NB4 (cell line): ENCODE measurements at regions not wholly inside any gene's neighbourhood (a gene's known extent, or its start where the extent isn't known, plus 50 kb on each side); places are given as distances from the start of the nearest gene placed in this dataset.

ENCODE experiments used
- DNase-seq: peaks from one replicate; pipeline ENCODE4 v3.0.0; 2010; ENCODE audit warnings: low read depth
- H3K4me3 ChIP-seq: one replicate; pipeline ENCODE4 v1.5.1; 2011; ENCODE audit warnings: mild to moderate bottlenecking, low read depth, low read length, moderate library complexity
- MYC ChIP-seq: IDR thresholded peaks from 2 replicates; pipeline ENCODE4 v1.6.1; 2011; ENCODE audit warnings: low read depth, low read length
- POLR2A ChIP-seq: IDR thresholded peaks from 2 replicates; pipeline ENCODE4 v1.6.1; 2011; ENCODE audit warnings: mild to moderate bottlenecking; ENCODE audit not compliant: insufficient read length; ENCODE audit errors: extremely low read depth
- TF ChIP-seq, protein P1 (sequence below): IDR thresholded peaks from 2 replicates; pipeline ENCODE4 v1.6.1; 2011; ENCODE audit warnings: low read depth, low read length
- TF ChIP-seq, protein P2 (sequence below): IDR thresholded peaks from one replicate; pipeline ENCODE4 v1.5.1; 2012; ENCODE audit warnings: low read depth, low read length

DNA sequence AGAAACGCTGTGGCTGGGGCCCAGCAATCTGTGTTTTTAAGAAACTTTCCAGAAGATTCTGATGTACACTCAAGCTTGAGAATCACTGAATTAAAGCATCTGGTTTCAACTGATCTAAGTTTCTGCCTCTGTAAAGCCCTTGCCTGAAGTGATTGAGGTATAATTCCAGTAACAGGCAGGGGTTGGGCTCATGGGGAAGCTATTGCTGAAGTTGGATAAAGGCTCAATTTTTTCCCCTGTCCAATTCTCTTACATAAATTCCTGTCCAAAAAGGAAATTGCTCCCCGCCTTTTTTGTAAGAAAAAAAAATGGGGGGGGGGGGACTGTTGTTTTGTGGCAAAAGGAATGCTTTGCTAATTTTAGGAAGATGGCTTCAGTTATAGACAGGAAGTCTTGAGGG lies 337.4 kb downstream of the NUAK1 start:
- TF ChIP-seq, protein P1, sequence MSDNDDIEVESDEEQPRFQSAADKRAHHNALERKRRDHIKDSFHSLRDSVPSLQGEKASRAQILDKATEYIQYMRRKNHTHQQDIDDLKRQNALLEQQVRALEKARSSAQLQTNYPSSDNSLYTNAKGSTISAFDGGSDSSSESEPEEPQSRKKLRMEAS, result no peak
- TF ChIP-seq POLR2A (no peak), MYC (no peak)
- TF ChIP-seq, protein P2, sequence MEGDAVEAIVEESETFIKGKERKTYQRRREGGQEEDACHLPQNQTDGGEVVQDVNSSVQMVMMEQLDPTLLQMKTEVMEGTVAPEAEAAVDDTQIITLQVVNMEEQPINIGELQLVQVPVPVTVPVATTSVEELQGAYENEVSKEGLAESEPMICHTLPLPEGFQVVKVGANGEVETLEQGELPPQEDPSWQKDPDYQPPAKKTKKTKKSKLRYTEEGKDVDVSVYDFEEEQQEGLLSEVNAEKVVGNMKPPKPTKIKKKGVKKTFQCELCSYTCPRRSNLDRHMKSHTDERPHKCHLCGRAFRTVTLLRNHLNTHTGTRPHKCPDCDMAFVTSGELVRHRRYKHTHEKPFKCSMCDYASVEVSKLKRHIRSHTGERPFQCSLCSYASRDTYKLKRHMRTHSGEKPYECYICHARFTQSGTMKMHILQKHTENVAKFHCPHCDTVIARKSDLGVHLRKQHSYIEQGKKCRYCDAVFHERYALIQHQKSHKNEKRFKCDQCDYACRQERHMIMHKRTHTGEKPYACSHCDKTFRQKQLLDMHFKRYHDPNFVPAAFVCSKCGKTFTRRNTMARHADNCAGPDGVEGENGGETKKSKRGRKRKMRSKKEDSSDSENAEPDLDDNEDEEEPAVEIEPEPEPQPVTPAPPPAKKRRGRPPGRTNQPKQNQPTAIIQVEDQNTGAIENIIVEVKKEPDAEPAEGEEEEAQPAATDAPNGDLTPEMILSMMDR, result no peak
- H3K4me3 ChIP-seq, result no peak overlapping the region
- DNase-seq, result no peak

DNA sequence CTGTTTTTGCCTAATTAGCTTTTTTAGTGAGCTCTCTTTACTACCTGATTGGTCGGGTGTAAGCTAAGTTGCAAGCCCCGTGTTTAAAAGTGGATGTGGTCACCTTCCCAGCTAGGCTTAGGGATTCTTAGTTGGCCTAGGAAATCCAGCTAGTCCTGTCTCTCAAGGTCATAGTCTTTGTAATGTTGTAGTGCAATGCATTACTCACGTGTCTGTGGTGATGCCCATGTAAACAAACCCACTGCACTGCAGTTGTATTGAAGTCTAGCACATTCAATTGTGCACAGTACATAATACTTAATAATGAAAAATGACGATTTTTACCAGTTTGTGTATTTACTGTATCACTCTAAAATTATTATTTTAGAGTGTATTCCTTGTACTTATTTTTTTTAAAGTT lies 335.5 kb downstream of the NUAK1 start:
- no peak for DNase-seq
- H3K4me3 ChIP-seq, result no peak overlapping the region
- no peak for TF ChIP-seq POLR2A
- TF ChIP-seq, protein P2, result no peak
- no peak for TF ChIP-seq MYC
- TF ChIP-seq, protein P1, result no peak

DNA sequence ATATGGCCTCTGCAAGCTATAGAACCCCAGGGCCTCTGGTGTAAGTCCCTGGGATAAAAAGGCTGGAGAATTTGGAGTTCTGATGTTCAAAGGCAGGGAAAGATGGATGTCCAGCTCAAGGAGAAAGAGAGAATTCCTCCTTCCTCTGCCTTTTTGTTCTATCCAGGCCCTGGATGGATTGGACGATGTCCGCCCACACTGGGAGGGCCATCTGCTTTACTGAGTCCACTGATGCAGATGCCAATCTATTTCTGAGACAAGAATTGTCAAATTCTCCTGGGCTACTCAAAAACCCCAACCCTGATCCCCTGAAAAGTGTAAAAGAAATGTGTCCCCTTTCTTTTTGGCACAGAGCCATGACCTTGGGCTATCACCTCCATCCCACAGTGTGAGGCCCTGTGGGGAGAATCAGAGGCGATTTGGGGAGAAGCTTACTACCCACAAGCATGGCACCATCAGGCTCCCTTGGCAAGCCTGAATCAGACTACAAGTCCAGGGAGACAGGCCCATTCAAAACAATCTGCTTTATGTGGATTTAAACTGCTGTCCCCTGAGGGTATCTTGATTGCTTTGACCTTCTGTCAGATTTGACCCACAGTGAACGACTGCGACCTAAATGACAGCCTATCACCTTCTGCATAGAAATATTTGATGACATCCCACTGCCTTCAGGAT lies 334.0 kb downstream of the NUAK1 start:
- H3K4me3 ChIP-seq, result no peak overlapping the region
- no peak for DNase-seq
- no peak for TF ChIP-seq MYC
- TF ChIP-seq POLR2A, result no peak
- TF ChIP-seq, protein P1, result no peak
- TF ChIP-seq, protein P2, result no peak

DNA sequence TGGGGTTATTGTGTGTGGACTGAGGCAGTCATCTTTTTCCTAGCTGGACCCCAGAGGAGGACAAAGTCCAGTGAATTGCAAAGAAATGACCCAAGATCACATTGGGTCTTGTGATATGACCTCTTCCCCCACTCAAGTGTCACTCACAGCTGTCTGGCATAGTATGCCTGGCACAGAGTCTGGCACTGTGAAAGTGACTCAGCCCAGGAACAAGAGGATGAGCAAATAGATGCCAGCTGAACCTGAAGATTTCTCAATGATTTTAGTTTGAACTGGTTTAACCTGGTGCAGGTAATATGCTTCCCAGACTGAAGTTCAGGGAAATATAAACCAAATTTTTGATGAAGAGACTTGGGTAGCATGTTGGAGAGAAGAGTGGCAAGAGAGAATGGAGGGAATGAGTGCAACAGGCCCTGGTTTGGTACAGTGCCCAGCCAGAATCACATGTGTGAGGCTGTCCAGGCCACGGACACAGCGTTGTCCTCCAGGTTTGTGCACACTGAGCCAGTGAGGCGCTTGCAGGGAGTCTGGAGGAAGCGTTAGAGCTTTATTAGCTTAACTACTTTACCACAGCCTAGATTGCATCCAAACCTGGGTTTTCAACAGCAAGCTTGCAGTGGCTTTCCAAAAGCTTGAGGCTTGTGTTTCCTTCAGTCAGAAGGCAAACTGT lies 332.9 kb downstream of the NUAK1 start:
- DNase-seq, result no peak
- H3K4me3 ChIP-seq, result no peak overlapping the region
- TF ChIP-seq, protein P1, result no peak
- TF ChIP-seq, protein P2, result no peak
- TF ChIP-seq POLR2A (no peak), MYC (no peak)

DNA sequence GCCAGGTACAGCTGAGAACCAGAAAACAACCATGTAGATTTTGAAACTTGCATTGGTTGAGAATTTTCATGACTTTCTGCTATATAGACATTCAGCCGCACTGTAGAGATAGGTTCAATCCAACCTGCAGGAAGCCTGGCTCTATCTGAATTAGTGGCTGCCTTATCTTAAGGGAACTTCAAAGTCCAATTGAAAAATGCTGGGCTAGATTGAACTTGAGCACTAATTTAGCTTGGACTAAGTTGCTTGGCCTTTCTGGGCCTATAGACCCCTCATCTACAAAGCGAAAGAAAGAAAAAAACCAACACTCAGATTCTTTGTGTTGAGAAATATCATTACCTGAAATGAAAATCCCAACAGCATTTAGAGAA lies 332.4 kb downstream of the NUAK1 start:
- no peak overlapping the region for H3K4me3 ChIP-seq
- TF ChIP-seq, protein P1, result no peak
- TF ChIP-seq POLR2A, result no peak
- DNase-seq, result no peak

DNA sequence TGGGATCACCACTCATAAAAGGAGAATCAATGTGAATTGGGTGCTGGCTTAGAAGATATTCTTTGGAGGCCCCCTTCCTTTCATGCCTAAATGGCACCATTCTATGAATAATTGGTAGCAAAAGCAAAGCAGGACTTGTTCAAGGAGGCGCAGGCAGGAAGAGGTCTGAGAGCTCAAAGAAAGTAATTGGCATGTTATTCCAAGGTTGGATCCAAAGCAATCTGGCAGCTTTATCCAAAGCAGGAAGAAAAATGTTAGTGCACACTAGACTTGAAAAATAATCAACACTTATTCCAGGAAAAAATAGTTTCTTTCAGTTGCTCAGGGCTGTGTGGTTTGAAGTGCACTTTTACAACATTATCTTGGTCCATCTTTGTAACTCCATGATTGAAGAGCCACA lies 326.4 kb downstream of the NUAK1 start:
- no peak overlapping the region for H3K4me3 ChIP-seq
- TF ChIP-seq MYC, result no peak
- TF ChIP-seq POLR2A, result no peak
- TF ChIP-seq, protein P2, result no peak
- TF ChIP-seq, protein P1, result no peak
- DNase-seq, result no peak
